Loucy (cell line): ENCODE measurements at regions not wholly inside any gene's neighbourhood (a gene's known extent, or its start where the extent isn't known, plus 50 kb on each side); places are given as distances from the start of the nearest gene placed in this dataset.

ENCODE experiments used
- CTCF ChIP-seq: fragments of 200-600 bp; sonication (generic); conservative IDR thresholded peaks from 2 replicates; pipeline ENCODE4 v1.5.1; 2014; ENCODE audit warnings: mild to moderate bottlenecking, antibody characterized with exemption, low read length
- EZH2phosphoT487 ChIP-seq: fragments of 200-600 bp; IDR thresholded peaks from 2 replicates; pipeline ENCODE4 v1.6.1; 2018; ENCODE audit warnings: antibody characterized with exemption, mild to moderate bottlenecking, moderate library complexity, borderline replicate concordance

DNA sequence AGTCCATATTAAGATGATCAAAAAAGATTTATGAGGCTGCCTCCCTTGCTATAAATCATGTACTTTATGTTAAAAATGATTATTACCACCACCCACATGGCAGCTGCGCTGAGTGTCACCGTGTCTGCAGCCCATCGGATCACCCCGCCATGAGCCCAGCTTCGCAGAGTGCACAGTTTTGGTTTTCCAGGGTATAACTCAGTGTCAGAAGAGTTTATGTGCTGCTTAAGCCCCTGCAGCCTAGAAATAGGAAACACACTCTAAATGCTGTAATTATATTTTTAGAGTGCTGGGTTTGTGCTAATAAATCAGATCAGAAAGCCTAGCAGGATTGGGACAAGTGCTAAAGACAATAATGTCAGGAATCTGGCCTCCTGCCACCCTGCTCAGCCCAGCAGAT lies 54.7 kb upstream of the ONECUT1 start:
- TF ChIP-seq CTCF, result no peak
- TF ChIP-seq EZH2phosphoT487, result no peak
